Kidney glomerular epithelial cell (primary cell): ENCODE measurements at regions not wholly inside any gene's neighbourhood (a gene's known extent, or its start where the extent isn't known, plus 50 kb on each side); places are given as distances from the start of the nearest gene placed in this dataset.
"Not testable (repeated sequence)": the region's sequence is repeated elsewhere in the genome, so short reads cannot be mapped to it uniquely, and the experiment has no call there.

Experiments used
- DNase-seq: peaks from one replicate; lab custom pipeline; 2025; lab: John Stamatoyannopoulos, UW

DNA sequence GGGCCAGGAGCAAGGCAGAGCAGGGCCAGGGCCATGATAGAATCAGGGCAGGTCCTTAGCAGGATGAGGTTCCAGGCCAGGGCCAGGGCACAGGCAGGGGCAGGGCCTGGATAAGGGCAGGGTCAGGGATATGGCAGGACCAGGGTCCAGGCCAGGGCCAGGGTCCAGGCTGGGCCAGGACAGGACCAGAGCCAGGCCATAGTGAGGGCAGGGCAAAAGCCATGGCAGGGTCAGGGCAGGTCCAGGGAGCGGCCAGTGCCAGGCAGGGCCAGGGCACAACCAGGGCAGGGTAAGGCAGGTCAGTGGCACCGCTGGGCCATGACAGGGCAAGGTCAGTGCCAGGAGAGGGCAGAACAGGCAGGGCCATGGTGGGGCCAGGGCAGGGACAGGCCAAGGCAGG lies 152.2 kb downstream of the LIPI start:
- no peak for DNase-seq

DNA sequence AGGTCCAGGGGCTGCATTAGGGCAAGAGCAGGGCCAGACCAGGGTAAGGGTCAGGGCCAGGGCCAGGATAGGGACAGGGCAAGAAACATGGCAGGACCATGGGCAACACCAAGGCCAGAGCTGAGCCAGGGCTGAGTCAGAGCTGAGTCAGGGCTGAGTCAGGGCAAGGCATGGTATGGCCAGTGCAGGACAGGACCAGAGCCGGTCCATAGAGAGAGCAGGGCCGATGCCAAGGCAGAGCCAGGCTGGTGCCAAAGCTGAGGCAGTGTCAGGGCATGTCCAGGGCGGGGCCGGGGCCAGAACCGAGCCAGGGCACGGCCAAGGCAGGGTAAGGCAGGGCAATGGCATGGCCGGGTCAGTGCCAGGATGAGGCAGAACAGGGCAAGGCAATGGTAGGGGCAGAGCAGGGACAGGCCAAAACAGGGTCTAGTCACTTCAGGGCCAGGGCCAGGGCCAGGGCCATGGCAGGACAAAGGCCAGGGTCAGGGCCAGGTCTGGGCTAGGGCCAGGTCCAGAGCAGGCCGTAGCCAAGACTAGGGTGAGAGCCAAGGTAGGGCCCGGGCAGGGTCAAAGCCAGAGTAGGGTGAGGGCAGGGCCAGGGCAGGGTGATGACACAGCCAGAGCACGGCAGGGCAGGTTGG lies 152.8 kb downstream of the LIPI start:
- DNase-seq: not testable (repeated sequence)

DNA sequence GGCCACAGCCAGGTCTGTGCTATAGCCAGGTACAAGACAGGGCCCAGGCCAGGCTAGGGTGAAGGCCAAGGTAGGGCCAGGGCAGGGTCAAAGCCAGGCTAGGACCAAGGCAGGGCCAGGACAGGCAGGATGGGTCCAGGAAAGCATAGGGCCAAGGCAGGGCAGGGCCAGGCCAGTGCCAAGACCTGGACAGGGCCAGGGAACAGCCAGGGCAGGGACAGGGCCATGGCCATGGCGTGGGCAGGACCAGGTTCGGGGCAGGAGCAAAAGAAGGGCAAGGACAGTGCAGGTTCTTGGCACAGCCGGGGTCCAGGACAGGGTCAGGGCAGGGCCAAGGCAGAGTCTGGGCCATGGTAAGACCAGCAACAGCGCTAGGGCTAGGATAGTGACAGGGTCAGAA lies 153.4 kb downstream of the LIPI start:
- no peak for DNase-seq

DNA sequence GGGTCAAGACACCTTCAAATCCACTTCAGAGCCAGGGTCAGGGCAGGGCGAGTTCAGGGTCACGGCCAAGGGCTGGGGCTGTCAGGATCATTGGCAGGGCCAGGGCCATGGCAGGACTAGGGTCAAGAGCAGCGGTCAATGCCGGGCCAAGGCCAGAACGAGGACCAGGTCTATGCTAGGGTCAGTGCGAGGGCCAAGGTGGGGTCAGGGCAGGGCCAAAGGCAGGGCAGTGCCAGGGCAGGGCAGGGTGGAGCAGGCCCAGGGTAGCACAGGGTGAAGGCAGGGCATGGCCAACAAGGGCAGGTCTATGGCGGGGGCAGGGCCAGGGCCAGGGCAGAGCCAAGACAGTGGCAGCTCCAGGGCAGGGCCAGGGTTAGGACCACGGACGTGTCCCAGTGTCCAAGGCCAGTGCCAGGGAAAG lies 154.0 kb downstream of the LIPI start:
- DNase-seq: no peak

DNA sequence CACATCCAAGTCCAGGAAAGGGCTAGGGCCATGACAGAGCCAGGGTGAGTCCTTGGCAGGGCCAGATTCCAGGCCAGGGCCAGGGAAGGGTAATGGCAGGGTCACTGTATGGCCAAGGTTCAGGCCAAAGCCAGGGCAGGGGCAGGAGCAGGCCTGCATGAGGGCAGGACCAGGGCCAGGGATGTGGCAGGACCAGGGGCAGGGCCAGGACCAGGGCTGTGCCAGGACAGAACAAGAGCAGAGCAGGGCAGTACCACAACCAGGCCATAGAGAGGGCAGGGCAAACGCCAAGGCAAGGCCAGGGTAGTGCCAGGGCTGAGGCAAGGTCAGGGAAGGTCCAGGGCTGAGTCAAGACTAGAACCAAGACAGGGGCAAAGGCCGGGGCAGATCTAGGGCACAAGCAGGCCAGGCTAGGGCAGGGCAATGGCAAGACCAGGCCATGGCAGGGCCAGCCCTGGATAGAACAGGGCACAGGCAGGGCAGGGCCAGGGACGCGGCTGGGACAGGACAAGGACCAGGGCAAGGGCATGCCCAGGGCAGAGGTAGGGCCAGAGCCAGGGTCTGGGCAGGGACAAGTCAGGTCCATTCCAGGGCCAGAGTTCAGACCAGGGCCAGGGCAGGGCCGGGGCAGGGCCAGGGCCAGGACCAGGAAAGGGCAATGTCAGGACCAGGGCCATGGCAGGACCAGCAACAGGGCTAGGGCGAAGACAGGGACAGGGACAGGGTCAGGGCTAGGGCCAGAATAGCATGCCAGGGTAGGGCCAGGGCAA lies 154.8 kb downstream of the LIPI start:
- DNase-seq: not testable (repeated sequence)

DNA sequence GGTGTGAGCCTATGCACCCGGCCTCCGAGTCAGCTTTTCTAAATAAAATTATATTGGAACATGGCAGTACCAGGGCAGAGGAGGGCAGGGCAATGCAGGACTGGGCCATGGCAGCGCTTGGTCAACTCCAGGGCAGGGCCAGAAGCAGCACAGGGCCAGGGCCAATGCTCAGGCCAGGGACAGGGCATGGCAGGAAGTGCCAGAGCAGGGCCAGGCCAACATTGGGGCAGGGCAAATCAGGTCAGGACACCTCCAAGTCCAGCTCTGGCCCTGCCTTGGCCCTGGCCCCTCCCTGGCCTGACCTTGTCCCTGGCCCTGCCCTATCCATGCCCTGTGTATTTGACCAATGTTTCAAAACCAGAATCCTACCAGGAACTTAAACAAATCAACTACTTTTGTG lies 156.1 kb downstream of the LIPI start:
- DNase-seq: no peak

DNA sequence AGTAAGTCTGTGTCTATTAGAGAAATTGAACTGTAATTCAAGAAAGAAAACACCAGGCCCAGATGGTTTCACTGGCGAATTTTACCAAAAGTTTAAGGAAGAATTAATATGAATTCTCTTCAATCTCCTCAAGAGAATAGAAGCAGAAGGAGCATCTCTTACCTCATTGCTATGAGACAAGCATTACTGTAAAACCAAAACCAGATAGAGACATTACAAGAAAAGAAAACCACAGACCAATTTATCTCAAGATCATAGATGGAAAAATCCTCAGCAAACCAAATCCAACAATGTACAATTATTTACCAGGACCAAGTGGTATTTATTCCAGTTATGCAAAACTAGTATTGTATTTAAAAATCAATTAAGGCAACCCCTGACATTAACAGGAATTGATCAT lies 160.6 kb downstream of the LIPI start:
- DNase-seq: no peak

DNA sequence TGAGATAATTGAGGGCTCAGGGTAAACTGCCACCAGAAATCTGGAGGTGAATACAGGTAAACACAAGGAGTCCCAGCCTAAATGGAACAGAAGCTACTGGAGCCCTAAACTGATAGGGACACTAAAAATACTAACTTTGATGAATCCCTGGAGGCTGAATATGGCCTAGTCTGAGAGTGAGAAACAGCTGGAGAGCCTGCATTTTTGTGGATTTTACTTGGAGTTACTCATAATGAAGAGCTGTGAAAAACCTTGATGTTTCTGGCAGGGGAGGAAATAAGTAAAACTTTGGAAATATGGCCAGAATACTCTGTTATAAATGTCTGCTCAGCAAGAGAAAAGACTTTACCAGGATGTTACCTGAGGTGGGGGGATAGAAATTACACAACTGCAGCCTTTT lies 164.4 kb downstream of the LIPI start:
- no peak for DNase-seq

DNA sequence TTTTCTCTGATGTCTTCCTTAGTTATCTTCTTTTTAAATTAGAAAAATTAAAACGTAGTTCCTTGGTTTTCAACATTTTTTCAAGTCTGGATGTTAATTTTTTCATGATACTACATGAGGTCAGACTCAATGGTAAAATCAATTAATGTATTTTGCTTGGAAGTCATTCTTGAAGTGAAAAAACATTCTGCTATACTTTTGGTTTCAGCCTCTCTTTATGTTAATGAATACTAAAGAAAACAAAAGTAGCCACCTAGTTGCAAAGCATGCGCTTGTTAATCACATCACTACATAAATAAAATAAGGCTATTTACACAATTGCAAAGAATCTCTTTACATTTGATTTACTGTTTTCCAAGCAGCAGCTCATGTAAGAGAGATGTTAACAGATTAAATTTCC lies 170.4 kb downstream of the LIPI start:
- no peak for DNase-seq

DNA sequence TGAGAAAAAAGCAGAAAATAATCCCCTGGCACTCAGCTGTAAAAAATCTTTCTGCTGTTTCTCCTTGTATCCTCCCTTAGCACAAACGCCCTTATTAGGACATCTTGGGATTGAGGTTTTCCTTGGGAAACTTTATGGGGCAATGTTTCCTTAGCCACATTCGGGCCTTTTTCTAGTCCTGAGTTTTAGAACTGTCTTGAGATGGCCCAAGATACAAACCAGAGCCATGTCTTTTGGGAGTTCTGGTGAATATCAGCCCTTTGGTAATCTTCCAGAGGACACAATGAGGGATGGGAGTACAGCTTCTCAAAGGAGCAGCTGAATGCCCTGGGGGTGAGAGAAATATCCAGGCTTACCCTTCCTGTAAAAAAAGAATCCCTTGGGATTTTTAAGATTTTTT lies 182.1 kb downstream of the LIPI start:
- not testable (repeated sequence) for DNase-seq

DNA sequence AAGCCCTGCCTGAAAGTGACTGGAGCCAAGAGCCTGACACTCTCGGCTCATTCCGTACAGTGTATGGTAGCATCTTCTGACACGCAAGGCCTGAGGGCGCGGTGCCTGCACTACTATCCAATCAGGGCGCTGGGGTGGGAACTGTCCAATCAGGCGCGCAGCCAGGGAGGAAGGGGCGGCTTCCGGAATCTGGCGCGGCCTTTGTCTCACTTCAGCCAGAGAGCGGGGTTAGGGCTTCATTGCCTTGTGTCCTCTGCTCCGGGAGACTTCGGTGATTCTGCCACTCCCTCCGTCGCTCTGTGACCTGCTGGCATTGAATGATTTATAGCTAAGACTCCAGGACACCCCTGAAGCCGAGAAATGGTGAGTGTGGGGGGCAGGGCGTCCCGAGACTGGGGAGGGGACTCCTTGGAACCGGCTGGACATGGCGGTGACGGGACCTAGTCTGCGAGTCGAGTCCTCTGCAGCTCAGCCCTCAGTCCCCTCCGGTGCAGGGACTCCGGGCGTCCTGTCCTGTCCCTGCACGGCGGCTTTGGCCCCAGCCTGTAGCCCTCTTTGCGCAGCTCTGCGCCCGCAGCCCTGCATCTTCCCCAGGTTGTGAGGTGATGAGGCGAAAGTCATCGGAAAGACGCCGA lies 183.4 kb downstream of the LIPI start:
- peak; percentile 83 for DNase-seq

DNA sequence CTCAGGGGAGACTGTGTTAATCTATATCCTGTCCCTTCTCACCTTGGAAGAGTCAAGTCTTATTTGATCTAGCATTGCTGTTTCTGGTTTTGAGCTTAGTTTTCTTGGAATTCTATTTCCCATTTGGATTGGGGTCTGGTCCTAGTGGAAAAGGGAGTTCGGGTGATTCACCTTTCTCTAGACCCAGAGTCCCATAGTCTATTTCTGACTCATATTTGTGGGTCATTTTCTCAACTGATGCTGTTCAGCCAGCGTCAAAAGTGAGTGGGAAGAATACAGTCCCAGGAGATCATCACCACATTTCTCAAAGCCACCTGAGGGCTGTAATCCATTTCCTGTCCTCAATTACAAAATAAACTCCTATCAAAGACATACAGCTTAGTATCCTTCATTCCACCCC lies 190.6 kb downstream of the LIPI start:
- not testable (repeated sequence) for DNase-seq

DNA sequence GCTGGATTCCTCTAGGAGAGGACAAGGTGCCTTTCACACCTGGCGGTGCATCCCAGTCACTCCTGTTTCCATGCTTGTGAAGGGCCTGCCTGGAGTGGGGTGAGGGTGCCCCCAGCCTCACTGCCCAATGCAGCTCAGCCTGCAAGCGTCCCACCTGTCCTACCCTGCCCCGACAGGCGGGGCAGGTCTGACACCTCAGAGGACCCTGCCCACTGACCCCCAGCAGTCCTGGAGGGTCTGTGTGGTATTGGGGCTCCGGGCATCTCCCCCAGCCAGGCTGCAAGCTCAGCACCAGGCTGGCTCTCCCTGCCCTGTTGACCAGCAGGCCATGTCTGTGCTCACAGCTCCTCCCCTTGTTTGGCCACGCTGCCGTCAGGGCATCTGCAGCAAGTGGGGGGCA lies 194.9 kb downstream of the LIPI start:
- DNase-seq: not testable (repeated sequence)

DNA sequence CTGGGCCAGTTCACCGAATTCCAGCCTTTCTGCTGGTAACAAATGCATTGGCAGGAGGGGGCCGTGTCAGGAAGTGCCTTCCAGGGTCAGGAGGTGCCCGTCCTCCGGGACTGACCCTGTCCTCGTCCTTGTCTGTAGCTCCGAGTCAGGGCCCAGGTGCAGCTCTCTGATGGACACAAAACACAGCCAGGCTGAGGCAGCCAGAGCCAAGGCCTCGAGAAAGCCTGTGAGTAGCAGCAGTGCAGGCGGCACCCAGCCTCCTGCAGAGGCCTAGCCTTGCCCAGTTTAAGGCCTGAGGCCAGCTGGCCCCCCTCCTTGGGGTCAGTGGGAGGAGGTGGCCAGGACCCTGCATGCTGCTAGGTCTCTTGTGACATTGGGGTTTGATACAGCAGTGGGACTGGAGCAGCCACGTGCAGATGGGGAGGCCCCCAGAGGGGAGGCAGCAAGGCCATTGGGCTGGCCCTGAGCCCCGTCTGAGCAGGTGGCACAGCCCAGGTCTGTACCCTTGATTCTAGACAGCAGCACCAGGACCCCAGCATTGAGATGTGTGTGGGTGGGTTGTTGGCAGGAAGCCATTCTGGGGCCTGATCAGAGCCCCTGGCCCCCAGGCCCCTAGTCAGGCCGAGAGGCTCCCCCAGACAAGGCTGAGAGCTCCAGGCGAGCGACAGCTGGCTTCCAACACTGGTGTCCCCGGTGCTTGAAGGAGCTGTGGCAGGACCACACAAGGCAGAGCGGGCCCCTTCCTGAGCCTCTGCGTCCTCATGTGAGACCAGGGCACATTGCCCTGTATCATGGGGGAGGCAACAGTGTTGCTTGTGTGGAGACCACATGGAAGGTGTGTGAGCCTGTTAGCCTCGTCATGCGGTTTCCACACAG lies 196.9 kb downstream of the LIPI start:
- DNase-seq: not testable (repeated sequence)

DNA sequence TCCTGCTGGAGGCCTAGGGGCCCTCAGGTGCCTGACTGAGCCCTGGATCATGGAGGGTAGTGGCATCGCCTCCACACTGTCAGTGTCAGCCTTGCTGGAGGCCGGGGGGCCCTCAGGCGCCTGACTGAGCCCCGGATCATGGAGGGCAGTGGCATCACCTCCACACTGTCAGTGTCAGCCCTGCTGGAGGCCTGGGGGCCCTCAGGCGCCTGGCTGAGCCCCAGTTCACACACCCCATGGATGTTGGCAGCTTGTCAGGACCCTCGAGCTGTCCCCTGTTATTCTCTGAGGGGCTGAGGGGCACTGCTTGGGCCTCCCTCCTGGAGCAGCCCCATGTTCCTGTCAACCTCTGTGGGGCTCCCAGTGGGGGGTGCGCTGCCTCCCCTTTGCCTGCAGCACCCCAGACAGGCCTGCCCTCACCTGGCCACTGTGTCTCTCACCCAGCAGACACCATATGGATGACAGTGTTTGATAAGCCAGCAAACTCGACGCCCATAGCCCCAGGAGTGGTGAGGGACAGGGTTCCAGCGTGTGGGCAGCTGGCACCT lies 197.6 kb downstream of the LIPI start:
- no peak for DNase-seq

DNA sequence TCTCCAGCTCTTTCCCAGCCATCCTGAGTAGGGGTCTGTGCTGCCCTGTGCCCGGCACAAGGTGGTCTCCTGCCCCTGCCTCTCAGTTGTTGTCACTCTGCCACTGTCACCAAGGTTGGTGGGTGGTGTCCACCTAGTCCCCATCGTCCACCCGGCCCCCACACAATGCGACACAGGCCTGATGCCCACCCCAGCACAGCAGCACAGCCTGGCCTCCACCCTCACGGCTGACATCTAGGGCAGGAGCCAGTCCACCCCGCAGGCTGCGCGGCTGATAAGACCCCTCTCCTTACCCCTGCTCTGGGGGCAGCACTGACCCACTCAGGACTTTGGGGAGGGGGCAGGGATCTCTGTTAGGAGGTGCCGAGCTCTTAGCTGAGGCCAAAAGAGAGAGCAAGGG lies 198.3 kb downstream of the LIPI start:
- DNase-seq: no peak

DNA sequence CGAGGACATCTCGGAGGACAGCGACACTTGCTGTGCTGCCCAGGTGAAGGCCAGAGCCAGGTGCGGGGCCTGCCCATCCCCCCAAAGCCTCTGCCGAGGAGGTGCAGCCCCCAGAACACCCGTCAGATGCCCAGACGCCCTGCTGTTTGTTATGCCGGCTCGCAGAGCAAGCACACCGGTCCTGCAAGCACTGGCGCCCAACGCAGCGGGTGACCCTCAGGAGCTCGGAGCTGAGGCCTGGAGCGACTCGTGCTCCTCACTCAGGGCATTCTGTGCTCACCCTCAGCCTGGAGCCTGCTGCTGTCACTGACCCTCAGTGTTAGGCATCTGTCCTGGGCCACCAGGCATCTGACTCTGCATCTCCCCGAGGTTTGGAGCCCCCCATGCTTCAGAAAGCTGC lies 199.0 kb downstream of the LIPI start:
- not testable (repeated sequence) for DNase-seq

DNA sequence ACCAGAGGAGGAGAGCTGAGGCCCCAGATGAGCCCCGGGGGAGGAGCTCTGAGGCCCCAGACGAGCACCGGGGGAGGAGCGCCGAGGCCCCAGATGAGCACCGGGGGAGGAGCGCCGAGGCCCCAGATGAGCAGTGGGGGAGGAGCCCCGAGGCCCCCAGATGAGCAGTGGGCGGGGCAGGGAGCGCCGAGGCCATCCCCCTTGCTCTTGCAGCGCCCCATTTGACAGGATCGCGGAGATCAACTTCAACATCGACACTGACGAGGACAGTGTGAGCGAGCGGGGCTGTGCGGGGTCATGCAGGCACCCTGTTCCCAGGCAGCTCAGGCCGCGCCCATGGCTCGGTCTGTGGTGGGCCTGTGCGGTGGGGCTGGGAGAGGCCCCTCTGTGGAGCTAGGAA lies 199.6 kb downstream of the LIPI start:
- not testable (repeated sequence) for DNase-seq

DNA sequence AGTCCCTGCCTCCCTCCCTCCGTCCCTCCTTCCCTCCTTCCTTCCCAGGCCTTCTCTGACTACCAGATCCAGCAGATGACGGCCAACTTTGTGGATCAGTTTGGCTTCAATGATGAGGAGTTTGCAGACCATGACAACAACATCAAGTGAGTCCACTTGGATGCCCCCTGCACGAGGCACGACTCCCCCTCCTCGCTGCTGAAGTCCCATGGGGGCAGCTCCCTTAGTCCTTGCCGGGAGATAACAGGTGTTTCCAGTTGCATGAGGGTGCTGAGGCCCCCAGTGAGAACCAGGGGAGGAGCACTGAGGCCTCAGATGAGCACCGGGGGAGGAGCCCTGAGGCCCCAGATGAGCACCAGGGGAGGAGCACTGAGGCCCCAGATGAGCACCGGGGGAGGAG lies 200.0 kb downstream of the LIPI start:
- no peak for DNase-seq

DNA sequence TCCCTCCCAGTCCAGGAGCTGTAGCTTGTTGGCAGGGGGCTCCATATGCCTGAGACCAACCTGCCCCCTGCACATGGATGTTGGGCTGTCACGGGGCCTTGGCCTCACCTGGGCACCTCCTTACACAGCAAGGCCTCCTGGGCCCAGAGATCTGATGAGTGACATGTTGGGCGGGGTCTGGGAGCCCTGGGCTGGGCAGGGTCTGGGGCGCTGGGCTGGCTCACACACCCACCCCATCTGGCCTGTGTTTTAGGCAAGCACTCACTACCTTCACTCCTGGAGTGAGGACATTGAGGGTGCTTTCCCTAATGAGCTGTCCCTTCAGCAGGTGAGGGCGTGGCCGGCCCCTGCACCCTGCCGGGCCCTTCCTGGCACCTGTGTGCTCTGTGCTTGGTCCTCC lies 200.8 kb downstream of the LIPI start:
- DNase-seq: not testable (repeated sequence)

DNA sequence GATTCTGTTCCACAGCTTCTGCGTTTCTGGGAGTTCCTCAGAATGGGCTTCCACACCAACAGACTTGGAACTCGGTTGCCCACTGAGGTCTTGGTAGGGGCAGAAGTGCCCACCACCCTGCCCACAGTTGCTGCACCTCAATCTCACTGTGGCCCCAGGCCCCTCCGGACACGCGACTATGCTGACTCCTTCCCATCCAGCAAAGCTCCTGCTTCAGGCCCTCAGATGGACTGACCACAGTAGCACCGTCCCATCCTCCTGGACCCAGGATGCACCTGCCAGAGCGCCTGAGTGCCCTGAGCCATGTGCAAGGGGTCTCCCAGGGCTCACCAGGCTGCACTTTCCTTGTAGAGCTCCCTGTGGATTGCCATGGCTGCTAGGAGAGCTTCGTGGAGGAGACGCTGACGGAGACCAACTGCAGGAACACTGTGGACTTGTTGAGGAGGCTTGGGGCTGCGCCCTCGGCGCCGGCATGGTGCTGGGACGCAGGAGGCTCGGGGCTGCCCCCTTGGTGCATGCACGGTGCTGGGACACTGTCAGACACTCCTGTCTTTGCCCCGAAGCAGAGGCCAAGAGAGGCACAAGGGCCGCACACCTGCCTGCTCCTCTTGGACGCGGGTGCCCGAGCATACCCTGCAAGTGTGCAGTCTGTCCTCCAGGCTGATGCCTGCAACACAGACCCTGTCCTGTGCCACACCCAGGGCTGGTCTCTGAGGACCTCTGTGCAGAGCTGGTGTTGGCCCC lies 201.3 kb downstream of the LIPI start:
- DNase-seq: not testable (repeated sequence)
